Endothelial cell (in vitro differentiated cells): ENCODE measurements at regions not wholly inside any gene's neighbourhood (a gene's known extent, or its start where the extent isn't known, plus 50 kb on each side); places are given as distances from the start of the nearest gene placed in this dataset.

Experiments
- DNase-seq: peaks from one replicate; pipeline ENCODE4 v3.0.0; 2021; ENCODE audit warnings: low spot score
- H3K27ac Mint-ChIP-seq: one replicate; pipeline ENCODE4 v1.8.0; 2021; ENCODE audit warnings: mixed read lengths, inconsistent platforms; ENCODE audit not compliant: unreplicated experiment
- H3K27me3 Mint-ChIP-seq: one replicate; pipeline ENCODE4 v1.8.0; 2021; ENCODE audit warnings: mild to moderate bottlenecking, moderate library complexity, mixed read lengths, inconsistent platforms; ENCODE audit not compliant: unreplicated experiment
- H3K36me3 Mint-ChIP-seq: one replicate; pipeline ENCODE4 v1.8.0; 2021; ENCODE audit warnings: mild to moderate bottlenecking, low read depth, mixed read lengths, inconsistent platforms; ENCODE audit not compliant: unreplicated experiment
- H3K4me1 Mint-ChIP-seq: one replicate; pipeline ENCODE4 v1.8.0; 2021; ENCODE audit warnings: mild to moderate bottlenecking, mixed read lengths, inconsistent platforms; ENCODE audit not compliant: unreplicated experiment
- H3K4me3 Mint-ChIP-seq: one replicate; pipeline ENCODE4 v1.8.0; 2021; ENCODE audit warnings: mild to moderate bottlenecking, mixed read lengths, inconsistent platforms; ENCODE audit not compliant: unreplicated experiment
- H3K9me3 Mint-ChIP-seq: one replicate; pipeline ENCODE4 v1.8.0; 2021; ENCODE audit warnings: mixed read lengths, inconsistent platforms; ENCODE audit not compliant: unreplicated experiment
- CTCF ChIP-seq: fragments of 200-600 bp; sonication (generic); IDR thresholded peaks from one replicate; pipeline ENCODE4 v1.5.0; 2021; ENCODE audit warnings: antibody characterized with exemption; ENCODE audit not compliant: unreplicated experiment

GRCh38 chr4:156396534-156396933, 442.9 kb upstream of the CTSO start:
- Mint-ChIP-seq H3K27me3 (no peaks in the 10 kb centered on the region), H3K4me3 (no peak overlapping the region), H3K9me3 (no peaks in the 10 kb centered on the region), H3K36me3 (no peaks in the 10 kb centered on the region), H3K27ac (no peak overlapping the region), H3K4me1 (no peaks in the 10 kb centered on the region)
- no peak for TF ChIP-seq CTCF
- DNase-seq: no peak

- H3K4me1 Mint-ChIP-seq: no peaks in the 10 kb centered on the region
- DNase-seq: no peak
- no peaks in the 10 kb centered on the region for H3K9me3 Mint-ChIP-seq
- no peak overlapping the region for H3K27ac Mint-ChIP-seq
- TF ChIP-seq CTCF: no peak
- H3K27me3 Mint-ChIP-seq: no peaks in the 10 kb centered on the region
- H3K36me3 Mint-ChIP-seq: no peaks in the 10 kb centered on the region
- no peak overlapping the region for H3K4me3 Mint-ChIP-seq
These were observed 437.6 kb upstream of the CTSO start for GRCh38 chr4:156391325-156391653.

GRCh38 chr4:156390599-156391324, 437.1 kb upstream of the CTSO start:
- Mint-ChIP-seq H3K4me3 (no peak overlapping the region), H3K27ac (no peak overlapping the region)
- TF ChIP-seq CTCF: no peak

GRCh38 chr4:156388826-156389225, 435.2 kb upstream of the CTSO start:
- no peak overlapping the region for H3K4me3 Mint-ChIP-seq
- no peaks in the 10 kb centered on the region for H3K4me1 Mint-ChIP-seq
- TF ChIP-seq CTCF: no peak
- H3K36me3 Mint-ChIP-seq: no peaks in the 10 kb centered on the region
- DNase-seq: no peak
- no peaks in the 10 kb centered on the region for H3K27me3 Mint-ChIP-seq
- no peaks in the 10 kb centered on the region for H3K9me3 Mint-ChIP-seq
- no peak overlapping the region for H3K27ac Mint-ChIP-seq

More at GRCh38 chr4:156390599-156391324, 437.1 kb upstream of the CTSO start:
- no peaks in the 10 kb centered on the region for H3K36me3 Mint-ChIP-seq
- no peaks in the 10 kb centered on the region for H3K4me1 Mint-ChIP-seq
- H3K27me3 Mint-ChIP-seq: no peaks in the 10 kb centered on the region
- DNase-seq: no peak
- no peaks in the 10 kb centered on the region for H3K9me3 Mint-ChIP-seq

- Mint-ChIP-seq H3K4me1 (no peaks in the 10 kb centered on the region), H3K36me3 (no peaks in the 10 kb centered on the region), H3K27ac (no peak overlapping the region), H3K4me3 (no peak overlapping the region), H3K9me3 (no peaks in the 10 kb centered on the region), H3K27me3 (peaks cover 1% of the 10 kb centered on the region)
- peak; percentile 75 for TF ChIP-seq CTCF
- peak; percentile 33 for DNase-seq
These were observed 424.5 kb upstream of the CTSO start for GRCh38 chr4:156378033-156378665.
